ENCODE measurements at regions not wholly inside any gene's neighbourhood (a gene's known extent, or its start where the extent isn't known, plus 50 kb on each side); places are given as distances from the start of the nearest gene placed in this dataset.

DNA sequence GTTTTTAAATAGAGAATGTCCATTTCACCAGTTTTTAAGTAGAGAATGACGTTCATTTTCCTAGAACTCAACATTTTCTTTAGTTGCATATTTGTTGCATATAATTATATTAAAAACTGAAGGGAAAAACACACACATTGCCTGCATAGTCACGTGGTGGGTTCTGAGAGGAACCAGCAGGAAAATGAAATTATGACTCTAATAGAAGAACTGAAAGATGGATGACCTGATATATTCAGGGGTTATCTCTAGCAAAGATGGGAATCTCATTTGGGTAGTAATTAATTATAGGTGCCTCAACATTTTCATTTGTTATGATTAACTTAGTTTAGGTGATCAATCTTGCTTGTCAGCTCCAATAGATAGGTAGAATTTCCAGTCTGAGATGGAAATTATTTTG is 288.3 kb downstream of the TRIB2 start:
- Histone ChIP-seq H3K9me2 (replicated peaks; ENCODE audit: insufficient read depth, low read length) (no peaks in the 10 kb centered on the region), H2AFZ (ENCODE audit: low read length) (no peak overlapping the region), H4K20me1 (ENCODE audit: insufficient read depth, low read length) (no peaks in the 10 kb centered on the region), H3K79me2 (ENCODE audit: low read length) (no peaks in the 10 kb centered on the region), H3K9me3 (replicated peaks; ENCODE audit: insufficient read depth, low read length) (no peaks in the 10 kb centered on the region), H3K9ac (ENCODE audit: low read length) (no peak overlapping the region), H3K27me3 (replicated peaks; ENCODE audit: insufficient read depth, low read length) (no peaks in the 10 kb centered on the region), H3K27ac (ENCODE audit: low read length) (no peak overlapping the region), H3K4me2 (ENCODE audit: low read depth, low read length) (no peak overlapping the region), H3K36me3 (replicated peaks; ENCODE audit: insufficient read depth, low read length) (no peaks in the 10 kb centered on the region), H3K4me1 (ENCODE audit: low read length) (no peaks in the 10 kb centered on the region), H3F3A (ENCODE audit: insufficient read depth, low read length) (no peaks in the 10 kb centered on the region), H3K4me3 (ENCODE audit: low read length) (no peak overlapping the region)
- no peak for DNase-seq
- TF ChIP-seq, protein P1, sequence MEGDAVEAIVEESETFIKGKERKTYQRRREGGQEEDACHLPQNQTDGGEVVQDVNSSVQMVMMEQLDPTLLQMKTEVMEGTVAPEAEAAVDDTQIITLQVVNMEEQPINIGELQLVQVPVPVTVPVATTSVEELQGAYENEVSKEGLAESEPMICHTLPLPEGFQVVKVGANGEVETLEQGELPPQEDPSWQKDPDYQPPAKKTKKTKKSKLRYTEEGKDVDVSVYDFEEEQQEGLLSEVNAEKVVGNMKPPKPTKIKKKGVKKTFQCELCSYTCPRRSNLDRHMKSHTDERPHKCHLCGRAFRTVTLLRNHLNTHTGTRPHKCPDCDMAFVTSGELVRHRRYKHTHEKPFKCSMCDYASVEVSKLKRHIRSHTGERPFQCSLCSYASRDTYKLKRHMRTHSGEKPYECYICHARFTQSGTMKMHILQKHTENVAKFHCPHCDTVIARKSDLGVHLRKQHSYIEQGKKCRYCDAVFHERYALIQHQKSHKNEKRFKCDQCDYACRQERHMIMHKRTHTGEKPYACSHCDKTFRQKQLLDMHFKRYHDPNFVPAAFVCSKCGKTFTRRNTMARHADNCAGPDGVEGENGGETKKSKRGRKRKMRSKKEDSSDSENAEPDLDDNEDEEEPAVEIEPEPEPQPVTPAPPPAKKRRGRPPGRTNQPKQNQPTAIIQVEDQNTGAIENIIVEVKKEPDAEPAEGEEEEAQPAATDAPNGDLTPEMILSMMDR (IDR thresholded peaks at IDR 0.05; ENCODE audit: low read length): no peak
- TF ChIP-seq EZH2phosphoT487 (IDR thresholded peaks at IDR 0.05; ENCODE audit: low read length) (no peak), EZH2 (optimal IDR thresholded peaks at IDR 0.05; ENCODE audit: low read depth, low read length) (no peak)

DNA sequence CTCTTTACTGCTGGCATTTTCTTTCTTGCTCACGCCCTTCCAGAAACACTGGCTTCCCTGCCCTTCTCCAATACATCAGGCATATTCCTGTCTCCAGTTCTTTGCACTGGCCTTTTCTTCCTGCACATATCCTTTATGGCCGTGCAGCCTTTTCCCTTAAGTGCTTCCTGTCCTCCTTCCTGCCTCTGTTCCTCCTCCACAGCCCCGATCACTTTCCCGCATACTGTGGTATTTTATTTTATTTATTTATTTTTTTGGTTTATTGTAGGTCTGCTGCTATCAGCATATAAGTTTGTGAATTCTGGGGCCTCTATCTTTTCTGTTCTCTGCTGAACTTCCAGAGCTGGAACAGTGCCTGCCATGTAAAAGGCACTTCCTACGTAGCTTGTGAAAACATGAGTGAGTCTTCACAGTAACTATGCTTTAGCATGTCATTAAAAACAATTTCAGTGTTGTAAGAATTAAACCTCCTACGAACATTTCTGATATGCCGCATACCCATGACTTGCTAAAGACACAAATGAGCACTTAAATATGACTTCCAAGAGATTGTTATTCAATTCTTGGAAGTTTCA is 289.1 kb downstream of the TRIB2 start:
- Histone ChIP-seq H3K9ac (ENCODE audit: low read length) (no peak overlapping the region), H4K20me1 (ENCODE audit: insufficient read depth, low read length) (no peaks in the 10 kb centered on the region), H3K27ac (ENCODE audit: low read length) (no peak overlapping the region), H3K9me3 (replicated peaks; ENCODE audit: insufficient read depth, low read length) (no peaks in the 10 kb centered on the region), H3K4me1 (ENCODE audit: low read length) (no peaks in the 10 kb centered on the region), H3K9me2 (replicated peaks; ENCODE audit: insufficient read depth, low read length) (no peaks in the 10 kb centered on the region), H3K36me3 (replicated peaks; ENCODE audit: insufficient read depth, low read length) (no peaks in the 10 kb centered on the region), H3K79me2 (ENCODE audit: low read length) (no peaks in the 10 kb centered on the region), H3K27me3 (replicated peaks; ENCODE audit: insufficient read depth, low read length) (no peaks in the 10 kb centered on the region), H3K4me2 (ENCODE audit: low read depth, low read length) (no peak overlapping the region), H3F3A (ENCODE audit: insufficient read depth, low read length) (no peaks in the 10 kb centered on the region), H3K4me3 (ENCODE audit: low read length) (no peak overlapping the region), H2AFZ (ENCODE audit: low read length) (no peak overlapping the region)
- TF ChIP-seq EZH2 (optimal IDR thresholded peaks at IDR 0.05; ENCODE audit: low read depth, low read length) (no peak), EZH2phosphoT487 (IDR thresholded peaks at IDR 0.05; ENCODE audit: low read length) (no peak)
- TF ChIP-seq, protein P1 (IDR thresholded peaks at IDR 0.05; ENCODE audit: low read length): no peak
- DNase-seq: no peak

DNA sequence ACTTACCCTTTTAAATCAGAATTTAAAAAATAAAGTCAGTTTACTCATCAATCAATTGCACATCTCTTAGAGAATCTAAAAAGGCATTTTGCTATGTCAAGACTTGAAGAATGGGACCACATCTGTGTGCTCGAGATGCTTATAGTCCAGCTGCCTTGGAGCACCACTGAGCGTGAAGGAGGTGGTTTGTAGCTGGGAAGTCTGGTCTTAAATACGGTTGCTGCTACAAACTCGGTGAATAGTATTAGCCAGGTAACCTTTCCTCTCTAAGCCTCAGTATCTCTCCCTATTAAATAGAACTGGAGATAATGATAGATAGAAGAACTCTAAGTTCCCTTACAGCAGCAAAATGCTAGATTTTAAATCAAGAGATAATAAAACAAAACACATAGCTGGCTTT is 289.7 kb downstream of the TRIB2 start:
- no peaks in the 10 kb centered on the region for H3F3A ChIP-seq (ENCODE audit: insufficient read depth, low read length)
- H3K4me1 ChIP-seq (ENCODE audit: low read length): no peaks in the 10 kb centered on the region
- H3K4me2 ChIP-seq (ENCODE audit: low read depth, low read length): no peak overlapping the region
- H3K9me3 ChIP-seq (replicated peaks; ENCODE audit: insufficient read depth, low read length): no peaks in the 10 kb centered on the region
- H2AFZ ChIP-seq (ENCODE audit: low read length): no peak overlapping the region
- H3K9ac ChIP-seq (ENCODE audit: low read length): no peak overlapping the region
- H3K4me3 ChIP-seq (ENCODE audit: low read length): no peak overlapping the region
- DNase-seq: no peak
- no peaks in the 10 kb centered on the region for H3K27me3 ChIP-seq (replicated peaks; ENCODE audit: insufficient read depth, low read length)
- no peaks in the 10 kb centered on the region for H3K79me2 ChIP-seq (ENCODE audit: low read length)
- H4K20me1 ChIP-seq (ENCODE audit: insufficient read depth, low read length): no peaks in the 10 kb centered on the region
- no peaks in the 10 kb centered on the region for H3K9me2 ChIP-seq (replicated peaks; ENCODE audit: insufficient read depth, low read length)
- no peak overlapping the region for H3K27ac ChIP-seq (ENCODE audit: low read length)
- TF ChIP-seq EZH2phosphoT487 (IDR thresholded peaks at IDR 0.05; ENCODE audit: low read length) (no peak), EZH2 (optimal IDR thresholded peaks at IDR 0.05; ENCODE audit: low read depth, low read length) (no peak)
- TF ChIP-seq, protein P1 (IDR thresholded peaks at IDR 0.05; ENCODE audit: low read length): no peak
- H3K36me3 ChIP-seq (replicated peaks; ENCODE audit: insufficient read depth, low read length): no peaks in the 10 kb centered on the region
